Effector memory CD4-positive, alpha-beta T cell (primary cell): ENCODE measurements at regions not wholly inside any gene's neighbourhood (a gene's known extent, or its start where the extent isn't known, plus 50 kb on each side); places are given as distances from the start of the nearest gene placed in this dataset.

Source experiments
- DNase-seq, 3 donors: peaks; one replicate each; pipeline ENCODE4 v3.0.0-alpha.2; 2020
- H3K27ac ChIP-seq: 2 replicates; pipeline ENCODE4 v1.7.0; 2013; ENCODE audit warnings: mild to moderate bottlenecking, low read length, moderate library complexity; ENCODE audit not compliant: insufficient read depth, poor library complexity, severe bottlenecking
- H3K27me3 ChIP-seq: replicated peaks from 2 replicates; pipeline ENCODE4 v1.7.0; 2013; ENCODE audit warnings: mild to moderate bottlenecking, low read length; ENCODE audit not compliant: insufficient read depth, control insufficient read depth, poor library complexity, severe bottlenecking
- H3K36me3 ChIP-seq: 2 replicates; pipeline ENCODE4 v1.7.0; 2013; ENCODE audit warnings: mild to moderate bottlenecking, low read length, moderate library complexity; ENCODE audit not compliant: control insufficient read depth, insufficient read depth
- H3K4me1 ChIP-seq: 2 replicates; pipeline ENCODE4 v1.7.0; 2013; ENCODE audit warnings: low read length, mild to moderate bottlenecking; ENCODE audit not compliant: control insufficient read depth, insufficient read depth, poor library complexity, severe bottlenecking
- H3K4me3 ChIP-seq: 2 replicates; pipeline ENCODE4 v1.7.0; 2013; ENCODE audit warnings: low read length, low read depth, mild to moderate bottlenecking; ENCODE audit not compliant: insufficient read depth, poor library complexity, severe bottlenecking
- H3K9me3 ChIP-seq: 2 replicates; pipeline ENCODE4 v1.7.0; 2013; ENCODE audit warnings: mild to moderate bottlenecking, low read length, moderate library complexity; ENCODE audit not compliant: control insufficient read depth

DNA sequence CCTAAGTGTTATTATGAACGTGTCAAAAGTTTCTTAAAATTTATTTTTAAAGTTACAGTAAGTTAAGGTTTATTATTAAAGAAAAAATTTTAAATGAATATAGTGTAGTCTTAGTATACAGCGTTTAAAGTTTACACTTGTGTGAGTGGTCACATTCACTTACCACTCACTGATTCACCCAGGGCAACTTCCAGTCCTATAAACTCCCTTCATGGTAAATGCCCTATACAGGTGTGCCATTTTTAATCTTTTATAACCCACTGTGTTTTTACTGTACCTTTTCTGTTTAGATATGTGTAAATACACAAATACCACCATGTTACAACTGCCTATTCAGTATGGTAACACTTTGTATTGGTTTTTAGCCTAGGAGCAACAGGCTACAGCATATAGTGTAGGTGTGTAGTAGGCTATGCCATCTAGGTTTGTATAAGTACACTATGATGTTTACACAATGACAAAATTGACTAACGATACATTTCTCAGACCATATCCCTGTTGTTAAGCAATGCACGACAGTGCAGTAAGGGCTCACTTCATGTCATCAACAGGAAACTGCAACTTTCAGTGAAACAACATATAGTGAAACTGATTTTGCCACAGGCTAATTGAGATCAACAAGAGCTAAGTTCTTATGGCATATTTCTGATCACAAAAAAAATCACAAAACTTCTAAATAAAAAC, 112.0 kb upstream of the TMCC3 start:
- Histone ChIP-seq H3K27me3 (no peaks in the 10 kb centered on the region), H3K4me3 (no peak overlapping the region), H3K36me3 (no peaks in the 10 kb centered on the region), H3K27ac (no peak overlapping the region), H3K9me3 (no peaks in the 10 kb centered on the region), H3K4me1 (no peaks in the 10 kb centered on the region)
- DNase-seq = no peak

DNA sequence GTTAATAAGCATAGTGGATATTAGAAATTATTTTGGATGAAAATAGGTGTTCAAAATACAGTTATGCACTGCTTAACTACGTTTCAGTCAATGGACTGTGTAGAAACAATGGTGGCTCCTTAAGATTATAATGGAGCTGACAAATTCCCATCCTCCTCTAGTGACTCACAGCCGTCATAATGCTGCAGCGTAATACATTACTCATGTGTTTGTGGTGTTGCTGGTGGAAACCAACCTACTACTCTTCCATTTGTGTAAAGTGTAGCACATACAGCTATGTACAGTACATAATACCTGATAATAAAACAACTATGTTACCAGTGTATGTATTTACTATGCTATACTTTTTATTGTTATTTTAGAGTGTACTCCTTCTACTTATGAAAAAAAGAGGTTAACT, 111.2 kb upstream of the TMCC3 start:
- Histone ChIP-seq H3K27me3 (no peaks in the 10 kb centered on the region), H3K4me1 (no peaks in the 10 kb centered on the region), H3K36me3 (no peaks in the 10 kb centered on the region), H3K9me3 (no peaks in the 10 kb centered on the region), H3K4me3 (no peak overlapping the region), H3K27ac (no peak overlapping the region)
- no peak for DNase-seq

DNA sequence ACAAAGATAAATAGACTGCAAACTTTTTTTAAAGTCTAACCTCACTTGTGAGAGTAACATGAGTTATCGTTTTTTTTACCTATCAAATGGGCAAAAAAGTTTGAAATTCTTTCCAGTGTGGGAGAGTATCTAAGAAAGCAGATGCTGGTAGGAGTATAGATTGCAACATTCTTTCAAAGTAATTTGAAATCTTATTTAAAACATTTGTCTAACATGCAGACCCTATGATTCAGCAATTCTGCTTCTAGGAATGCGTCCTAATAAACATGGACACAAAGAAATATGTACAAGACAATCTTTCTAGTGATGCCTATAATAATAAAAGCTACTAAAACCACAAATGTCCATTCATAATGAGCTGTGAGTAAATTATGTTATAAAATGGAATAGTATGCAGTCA, 110.4 kb upstream of the TMCC3 start:
- DNase-seq = no peak
- no peaks in the 10 kb centered on the region for H3K36me3 ChIP-seq
- H3K27me3 ChIP-seq = no peaks in the 10 kb centered on the region
- no peak overlapping the region for H3K27ac ChIP-seq
- no peaks in the 10 kb centered on the region for H3K4me1 ChIP-seq
- H3K4me3 ChIP-seq = no peak overlapping the region
- no peaks in the 10 kb centered on the region for H3K9me3 ChIP-seq

DNA sequence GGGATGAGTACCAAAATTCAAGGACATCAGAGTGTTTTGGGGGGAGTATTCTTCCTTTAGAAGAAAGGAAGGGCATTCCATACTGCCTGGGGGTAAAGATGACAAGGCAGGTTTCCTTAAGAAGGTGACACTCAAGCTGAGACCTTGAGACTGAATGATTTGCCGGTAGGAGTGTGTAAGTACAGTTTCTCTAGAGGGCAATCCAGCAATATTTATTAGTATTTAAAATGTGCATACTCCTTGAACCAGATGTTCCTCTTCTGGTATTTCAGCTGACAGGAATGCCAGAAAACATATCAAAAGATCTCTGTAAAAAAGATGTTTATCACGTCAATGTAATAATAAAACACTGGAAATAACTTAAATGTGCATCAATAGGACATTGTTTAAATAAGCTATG, 106.4 kb upstream of the TMCC3 start:
- H3K27me3 ChIP-seq = no peaks in the 10 kb centered on the region
- H3K27ac ChIP-seq = no peak overlapping the region
- H3K9me3 ChIP-seq = no peaks in the 10 kb centered on the region
- H3K36me3 ChIP-seq = no peaks in the 10 kb centered on the region
- H3K4me1 ChIP-seq = no peaks in the 10 kb centered on the region
- H3K4me3 ChIP-seq = no peak overlapping the region
- DNase-seq = no peak

DNA sequence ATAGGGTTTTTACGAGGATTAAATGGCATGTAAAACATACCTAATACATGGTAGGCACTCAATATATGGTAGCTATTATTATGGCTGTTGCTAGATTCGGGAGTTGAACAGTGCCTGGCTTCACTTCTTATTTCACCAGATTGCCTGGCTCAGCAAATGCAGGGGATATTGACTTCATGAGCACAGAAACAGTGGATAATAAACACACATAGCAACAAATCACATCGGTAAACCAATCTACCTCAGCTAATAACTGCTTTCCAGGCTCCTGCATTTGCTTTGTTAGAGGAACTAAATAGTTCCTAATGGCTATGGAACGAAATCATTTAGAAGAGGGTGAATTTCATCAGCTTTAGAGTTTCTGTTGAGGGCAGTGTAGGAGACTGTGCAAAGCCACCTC, 105.2 kb upstream of the TMCC3 start:
- Histone ChIP-seq H3K36me3 (no peaks in the 10 kb centered on the region), H3K4me1 (no peaks in the 10 kb centered on the region), H3K27ac (no peak overlapping the region), H3K4me3 (no peak overlapping the region), H3K9me3 (no peaks in the 10 kb centered on the region), H3K27me3 (no peaks in the 10 kb centered on the region)
- no peak for DNase-seq

DNA sequence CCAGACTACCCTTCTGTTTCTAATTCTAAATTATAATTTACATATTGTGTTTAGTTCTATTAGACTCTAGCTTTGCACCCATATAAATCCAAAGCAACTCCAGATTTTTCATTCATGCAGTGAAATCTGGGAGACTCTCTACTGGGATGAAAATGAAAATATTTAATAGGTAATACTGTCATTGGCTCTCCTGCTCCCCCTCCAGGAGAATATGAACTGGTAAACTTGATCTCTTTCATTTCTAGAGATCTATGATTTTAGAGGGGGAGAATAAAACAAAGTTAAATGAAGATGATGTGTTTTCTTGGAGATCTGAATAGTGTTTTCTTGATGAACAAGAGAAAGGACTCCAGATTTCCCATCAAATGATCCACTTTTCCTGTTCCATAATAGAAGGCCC, 104.3 kb upstream of the TMCC3 start:
- DNase-seq = no peak
- H3K4me3 ChIP-seq = no peak overlapping the region

DNA sequence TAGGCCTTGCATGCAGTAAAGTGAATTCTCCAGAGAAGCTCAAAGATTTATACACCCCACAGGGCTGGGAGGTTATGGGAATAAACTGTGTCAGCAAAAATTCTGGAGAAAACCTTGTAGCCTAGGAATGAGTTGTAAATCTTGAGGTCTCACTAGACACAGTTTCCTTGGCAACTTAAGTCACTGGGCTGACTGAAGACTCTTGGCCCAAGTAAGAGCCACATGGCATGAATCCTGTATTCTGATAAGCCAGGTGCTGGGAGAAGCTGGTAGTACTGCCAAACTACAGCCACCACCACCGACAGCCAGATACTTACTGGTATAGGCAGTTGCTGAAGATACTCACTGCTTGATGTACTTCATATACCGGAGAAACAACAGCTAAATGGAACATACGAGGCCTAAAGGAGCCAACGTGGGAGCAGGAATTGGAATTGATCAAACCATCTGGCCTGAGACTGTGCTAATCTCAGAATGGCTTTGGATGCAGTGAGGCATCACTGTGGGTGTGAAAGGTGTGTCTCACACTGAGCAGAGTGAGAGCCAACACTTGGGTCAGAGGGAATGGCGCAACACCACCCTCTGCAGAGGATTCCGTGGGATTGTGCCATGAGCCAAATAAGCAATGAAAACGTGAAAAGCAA, 102.8 kb upstream of the TMCC3 start:
- no peak for DNase-seq

More for the DNA sequence above, 104.3 kb upstream of the TMCC3 start:
- Histone ChIP-seq H3K4me1 (no peaks in the 10 kb centered on the region), H3K36me3 (no peaks in the 10 kb centered on the region), H3K27ac (no peak overlapping the region), H3K9me3 (no peaks in the 10 kb centered on the region), H3K27me3 (no peaks in the 10 kb centered on the region)

DNA sequence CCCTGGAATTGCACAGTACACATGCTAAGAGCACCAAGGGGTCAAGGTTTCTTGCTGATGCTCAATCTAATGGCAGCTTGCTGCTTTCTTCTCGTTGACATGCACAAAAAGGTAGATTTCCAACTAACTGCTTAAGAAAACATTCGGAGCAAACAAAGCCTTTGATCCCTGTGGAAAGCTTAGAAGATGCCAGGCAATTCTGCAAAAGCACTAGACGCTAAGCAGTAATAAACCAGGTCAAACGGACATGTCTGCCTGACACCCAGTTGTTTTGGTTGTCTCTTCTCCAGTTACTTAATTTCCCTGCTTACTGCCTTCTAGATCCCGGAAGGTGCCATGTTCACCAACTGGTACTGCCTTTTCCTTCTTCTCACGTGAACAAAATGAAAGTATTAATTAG, 100.5 kb upstream of the TMCC3 start:
- DNase-seq = no peak
- H3K4me1 ChIP-seq = no peaks in the 10 kb centered on the region
- no peak overlapping the region for H3K4me3 ChIP-seq
- H3K27me3 ChIP-seq = no peaks in the 10 kb centered on the region
- H3K9me3 ChIP-seq = no peaks in the 10 kb centered on the region
- H3K27ac ChIP-seq = no peak overlapping the region
- H3K36me3 ChIP-seq = no peaks in the 10 kb centered on the region

More for the DNA sequence above, 102.8 kb upstream of the TMCC3 start:
- H3K36me3 ChIP-seq = no peaks in the 10 kb centered on the region
- H3K9me3 ChIP-seq = no peaks in the 10 kb centered on the region
- H3K4me3 ChIP-seq = no peak overlapping the region
- H3K4me1 ChIP-seq = no peaks in the 10 kb centered on the region
- no peaks in the 10 kb centered on the region for H3K27me3 ChIP-seq
- H3K27ac ChIP-seq = no peak overlapping the region

DNA sequence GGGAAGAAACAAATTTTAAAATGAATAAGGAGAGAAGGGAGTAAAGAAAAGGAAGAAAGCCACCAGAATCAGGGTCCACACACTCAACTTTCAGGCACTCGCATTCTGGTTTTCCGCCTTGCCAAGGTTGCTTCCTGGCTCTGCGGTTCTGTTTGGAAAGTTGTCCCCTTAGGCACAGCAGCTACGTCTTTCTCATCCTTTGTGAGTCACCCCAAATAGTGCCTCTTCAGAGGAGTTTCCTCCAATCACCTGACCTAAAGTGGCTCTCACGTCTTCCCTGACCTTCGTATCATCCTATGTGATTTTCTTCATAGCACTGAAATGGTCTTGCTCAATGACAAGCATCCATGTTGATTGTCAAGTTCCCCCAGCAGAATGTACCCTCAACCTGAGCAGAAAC, 99.5 kb upstream of the TMCC3 start:
- no peaks in the 10 kb centered on the region for H3K27me3 ChIP-seq
- no peak for DNase-seq
- H3K4me3 ChIP-seq = no peak overlapping the region

DNA sequence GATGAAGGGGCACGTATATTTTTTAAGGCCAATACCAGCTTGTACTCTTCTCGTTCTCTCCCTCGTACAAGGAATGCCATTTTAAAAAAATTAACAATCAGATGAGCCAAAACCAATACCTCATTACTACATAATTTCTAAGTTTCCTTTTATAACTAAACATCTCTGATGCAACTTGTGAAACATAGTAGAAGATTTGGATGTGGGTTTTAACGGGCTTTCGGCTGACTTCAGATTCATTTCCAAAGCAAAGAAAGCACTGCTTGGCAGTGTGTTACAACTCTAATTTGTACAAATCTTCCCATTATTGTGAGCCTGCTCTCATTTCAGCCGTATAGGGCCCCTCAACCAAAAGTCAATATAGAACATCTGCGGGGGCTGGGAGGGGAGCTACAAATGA, 99.1 kb upstream of the TMCC3 start:
- H3K4me3 ChIP-seq = no peak overlapping the region
- no peak for DNase-seq
- no peaks in the 10 kb centered on the region for H3K4me1 ChIP-seq
- H3K27me3 ChIP-seq = no peaks in the 10 kb centered on the region
- no peaks in the 10 kb centered on the region for H3K36me3 ChIP-seq
- no peaks in the 10 kb centered on the region for H3K9me3 ChIP-seq
- H3K27ac ChIP-seq = no peak overlapping the region

More for the DNA sequence above, 99.5 kb upstream of the TMCC3 start:
- no peak overlapping the region for H3K27ac ChIP-seq
- H3K36me3 ChIP-seq = no peaks in the 10 kb centered on the region
- H3K4me1 ChIP-seq = no peaks in the 10 kb centered on the region
- H3K9me3 ChIP-seq = no peaks in the 10 kb centered on the region
